HG02981 (cell line): ENCODE measurements at regions not wholly inside any gene's neighbourhood (a gene's known extent, or its start where the extent isn't known, plus 50 kb on each side); places are given as distances from the start of the nearest gene placed in this dataset.

Experiments used
- ATAC-seq: cut with Tn5 transposase; IDR thresholded peaks from one replicate; pipeline ENCODE4 v1.9.1; 2021; ENCODE audit warnings: mild to moderate bottlenecking, moderate library complexity; ENCODE audit not compliant: unreplicated experiment

DNA sequence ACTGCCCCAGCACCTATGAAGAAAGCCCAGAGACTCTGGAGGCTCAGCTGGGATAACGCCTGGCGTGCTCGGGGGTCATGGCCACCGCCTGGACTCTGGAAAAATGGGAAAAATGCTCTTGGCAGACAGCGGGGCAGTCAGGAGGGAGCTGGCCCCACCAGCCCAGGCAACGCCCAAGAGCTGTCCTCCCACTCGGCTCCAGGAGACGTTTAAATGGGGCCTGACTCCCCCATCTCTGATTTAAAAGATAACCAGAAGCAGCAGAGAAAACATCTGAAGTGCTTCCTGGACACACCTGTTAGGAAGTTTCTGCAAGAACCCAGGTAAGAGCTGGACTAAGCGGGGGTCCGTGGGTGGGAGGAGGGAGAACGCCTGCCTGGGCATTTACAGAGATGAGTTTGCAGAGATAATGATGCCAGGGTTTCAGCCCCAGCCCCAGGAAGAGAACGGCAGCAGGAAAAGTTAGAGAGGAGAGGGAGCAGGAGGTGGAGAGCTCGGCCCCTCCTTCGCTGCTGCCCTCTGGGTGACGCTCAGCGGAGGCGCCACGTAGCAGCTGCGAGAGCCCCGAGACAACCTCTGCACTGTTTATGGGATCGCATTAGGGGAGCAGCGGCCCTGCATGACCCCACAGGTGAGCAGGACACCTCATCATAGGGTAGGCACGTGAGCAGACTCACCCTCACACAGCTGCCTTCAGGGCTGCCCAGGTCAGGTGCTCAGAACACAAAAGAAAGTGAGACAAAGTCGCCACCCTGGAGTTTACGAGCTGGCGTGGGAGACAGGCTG lies 83.5 kb upstream of the INSIG1 start:
- no peak for ATAC-seq

DNA sequence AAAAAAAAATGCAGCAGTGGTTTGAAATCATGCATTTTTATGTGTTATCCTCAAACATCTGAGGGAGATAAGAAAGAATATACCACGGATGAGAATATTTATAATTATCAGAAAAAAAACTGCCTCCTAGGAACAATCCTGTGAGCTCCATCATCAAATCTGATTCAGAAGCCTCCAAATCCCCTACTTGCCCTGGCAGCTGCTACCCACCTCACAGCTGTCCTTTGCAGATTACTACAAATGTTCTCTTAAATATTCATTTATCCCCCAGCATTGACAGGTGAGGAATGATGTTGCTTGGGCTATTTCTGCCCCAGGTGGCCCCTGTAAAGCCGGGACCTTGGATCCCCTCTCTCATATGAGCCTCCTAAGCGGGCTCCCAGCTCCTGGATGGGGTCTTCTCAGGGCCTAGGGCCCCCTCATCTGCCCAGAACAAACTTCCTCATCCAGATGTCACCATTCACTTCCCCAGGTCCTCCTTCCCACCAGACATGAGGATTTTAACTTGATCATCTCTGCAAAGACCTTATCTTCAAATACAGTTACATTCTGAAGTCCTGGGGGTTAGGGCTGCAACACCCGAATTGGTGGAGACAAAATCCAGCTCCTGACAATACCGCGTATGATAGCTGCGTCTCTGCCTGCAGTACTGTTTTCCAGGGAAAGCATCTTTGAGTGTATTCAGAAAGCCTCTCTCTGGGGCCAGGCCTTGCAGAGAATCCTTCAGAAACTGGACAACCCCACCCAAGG lies 81.9 kb upstream of the INSIG1 start:
- ATAC-seq = no peak

DNA sequence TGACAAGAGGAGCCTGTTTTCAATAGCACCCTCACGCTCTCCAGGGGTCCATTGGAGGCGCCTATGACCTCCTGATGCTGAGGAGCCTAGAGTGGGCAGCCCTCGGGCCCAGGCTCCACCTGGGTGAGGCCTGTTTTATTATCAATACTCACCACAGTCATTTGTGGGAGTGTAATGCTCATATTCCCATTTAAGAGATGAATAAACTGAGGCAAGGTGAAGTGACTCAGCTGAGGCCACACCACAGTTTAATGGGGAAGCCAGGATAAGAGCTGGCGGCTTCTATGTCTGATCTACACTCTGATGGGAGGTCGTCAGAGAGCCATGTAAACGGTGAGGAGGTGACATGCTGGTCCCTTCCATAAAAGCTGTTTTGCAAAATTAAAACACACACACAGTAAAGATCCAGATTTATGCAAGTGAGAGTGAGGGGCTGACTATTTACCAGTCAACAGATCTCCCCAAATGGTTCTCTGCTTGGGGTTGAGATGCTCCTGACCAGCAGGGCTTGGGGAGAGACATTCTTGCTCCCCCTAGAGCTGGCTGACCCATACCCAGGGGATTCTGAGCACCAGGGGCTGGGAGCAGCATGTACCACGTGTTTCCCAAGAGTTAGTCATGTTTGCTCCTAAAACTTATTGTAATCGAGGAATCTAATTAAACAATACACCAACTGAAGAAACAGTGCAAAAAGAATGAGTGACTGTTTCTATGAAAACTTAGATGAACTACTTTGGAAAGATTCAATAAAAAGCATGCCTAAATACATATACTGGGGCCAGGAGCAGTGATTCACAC lies 81.0 kb upstream of the INSIG1 start:
- no peak for ATAC-seq

DNA sequence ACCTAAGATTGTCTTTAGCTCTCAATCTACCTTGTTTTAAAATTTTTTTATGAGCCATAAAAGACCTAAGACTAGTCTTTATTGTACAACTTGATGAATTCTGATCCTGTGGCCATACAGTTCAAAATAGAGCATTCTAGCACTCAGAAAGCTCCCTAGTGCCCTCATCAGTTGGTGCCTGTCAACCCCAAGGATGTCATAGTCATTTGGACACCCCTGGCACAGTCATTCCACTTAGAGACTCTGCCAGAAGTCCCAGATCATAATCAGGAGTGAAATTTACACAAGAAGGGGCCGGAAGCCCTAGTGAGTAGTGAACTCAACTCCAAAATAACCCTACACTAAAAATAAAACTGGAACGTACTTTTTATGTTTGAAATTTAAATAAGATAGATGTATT lies 80.0 kb upstream of the INSIG1 start:
- ATAC-seq = no peak

DNA sequence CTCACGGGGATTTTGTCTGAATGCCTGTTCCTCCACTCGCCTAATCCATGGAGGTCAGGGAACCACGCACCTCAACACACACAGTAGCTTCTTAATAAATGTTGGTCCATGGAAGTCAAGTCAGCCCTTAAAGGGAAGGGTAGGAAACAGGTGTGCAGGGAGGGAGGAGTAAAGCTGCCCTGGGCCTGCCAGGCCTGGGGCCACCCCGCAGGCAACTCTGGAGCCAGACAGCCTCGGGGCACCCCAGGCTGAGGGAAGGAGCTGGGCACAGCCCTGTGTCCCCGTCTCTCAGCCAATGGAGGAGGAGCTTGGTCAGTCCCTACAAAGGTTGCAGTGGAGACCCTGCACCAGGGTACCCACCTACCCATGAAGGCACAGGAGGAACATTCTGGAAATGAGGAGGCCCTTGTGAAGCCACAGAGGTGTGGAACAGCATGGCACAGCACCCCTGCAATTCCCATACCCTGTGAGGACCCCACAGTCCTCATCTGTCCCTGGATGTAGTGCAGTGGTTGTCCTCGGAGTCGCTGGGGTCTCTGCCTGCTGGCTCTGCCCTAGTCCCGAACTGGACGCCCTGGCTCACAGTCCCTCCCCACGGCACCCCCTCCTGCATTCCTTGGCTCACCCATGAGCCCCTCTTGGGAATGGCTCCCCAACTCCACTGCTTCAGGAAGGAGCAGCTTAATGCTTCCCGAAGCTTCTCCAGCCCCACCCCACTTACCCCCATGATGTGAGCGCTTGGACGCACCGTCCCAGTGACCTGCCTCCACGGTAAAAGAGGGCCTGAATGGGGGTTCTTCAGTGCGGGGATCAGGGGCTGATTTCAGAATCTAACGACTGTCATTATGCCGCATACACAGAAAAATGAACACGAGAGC lies 79.2 kb upstream of the INSIG1 start:
- ATAC-seq = no peak

DNA sequence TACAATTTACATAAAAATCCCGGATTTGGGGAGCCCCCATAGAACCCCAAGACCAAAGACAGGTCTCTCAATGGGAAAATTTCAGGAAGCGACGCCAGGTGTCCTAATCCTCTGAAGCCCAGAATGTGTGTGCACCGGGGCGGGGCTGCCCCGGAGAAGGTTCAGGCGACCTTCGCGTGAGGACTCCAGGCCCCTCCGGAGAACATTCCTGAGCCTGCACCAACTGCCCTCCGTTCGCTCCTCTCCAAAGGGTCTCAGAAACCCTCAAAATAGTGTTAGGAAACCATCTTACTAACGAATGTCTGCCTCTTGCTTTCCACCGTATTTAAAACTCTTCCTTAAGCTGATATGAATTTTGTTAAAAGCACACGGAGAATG lies 78.5 kb upstream of the INSIG1 start:
- no peak for ATAC-seq

DNA sequence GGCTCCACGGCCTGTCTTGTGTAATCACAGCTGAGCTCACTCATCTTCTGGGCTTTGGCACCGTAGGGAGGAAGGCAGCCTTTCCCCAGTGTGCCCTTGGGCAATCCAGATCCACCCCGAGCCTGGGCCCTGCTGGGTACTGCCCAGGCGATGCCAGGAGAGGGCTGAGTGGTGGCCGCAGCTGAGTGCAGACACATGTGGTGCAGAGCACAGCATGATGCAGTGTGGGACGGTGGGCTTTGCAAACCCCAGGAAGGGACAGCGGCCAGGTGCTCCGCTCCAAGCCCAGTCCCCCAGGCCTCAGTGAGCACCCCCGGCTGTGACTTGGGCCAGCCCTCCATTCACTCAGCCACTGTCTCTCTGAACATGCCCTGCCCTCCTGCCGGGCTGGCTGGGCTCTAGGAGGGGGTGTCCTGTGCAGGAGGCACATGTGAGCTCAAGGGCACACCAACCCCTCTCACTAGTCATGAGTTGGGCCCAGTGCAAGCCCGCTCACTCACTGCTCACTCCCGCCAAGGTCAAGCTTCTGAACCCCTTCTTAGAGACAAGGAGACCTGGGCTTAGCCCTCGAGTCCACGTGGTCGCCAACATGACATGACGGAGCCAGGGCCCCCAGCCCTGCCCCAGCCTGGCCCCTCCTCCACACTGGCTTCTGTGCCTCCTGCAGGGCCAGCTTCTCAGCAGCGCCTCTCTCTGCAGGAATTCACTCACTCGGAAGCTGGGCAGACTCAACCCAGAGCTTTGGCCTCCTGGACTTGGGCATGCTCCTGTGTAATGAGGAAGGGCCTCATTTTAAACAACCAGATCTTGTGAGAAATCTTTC lies 77.5 kb upstream of the INSIG1 start:
- ATAC-seq = no peak

DNA sequence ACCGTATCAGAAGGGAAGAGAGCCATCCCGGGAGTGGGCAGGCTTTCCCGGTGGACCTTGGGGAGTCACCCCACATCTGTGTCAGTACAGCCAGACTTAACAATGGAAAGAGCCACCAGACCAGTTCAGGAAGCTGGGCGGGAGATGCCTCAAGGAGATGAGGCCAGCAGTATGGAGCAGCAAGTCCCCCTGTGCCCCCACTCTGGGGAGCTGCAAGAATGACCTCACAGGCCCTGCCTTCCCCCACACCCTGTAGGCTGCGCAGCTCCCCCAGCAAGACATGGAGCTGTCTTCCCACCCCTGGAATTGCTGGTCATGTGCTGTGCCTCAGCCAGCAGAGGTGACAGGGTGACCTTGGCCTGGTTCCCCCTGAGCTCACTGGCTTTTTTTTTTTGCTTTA lies 76.8 kb upstream of the INSIG1 start:
- no peak for ATAC-seq

DNA sequence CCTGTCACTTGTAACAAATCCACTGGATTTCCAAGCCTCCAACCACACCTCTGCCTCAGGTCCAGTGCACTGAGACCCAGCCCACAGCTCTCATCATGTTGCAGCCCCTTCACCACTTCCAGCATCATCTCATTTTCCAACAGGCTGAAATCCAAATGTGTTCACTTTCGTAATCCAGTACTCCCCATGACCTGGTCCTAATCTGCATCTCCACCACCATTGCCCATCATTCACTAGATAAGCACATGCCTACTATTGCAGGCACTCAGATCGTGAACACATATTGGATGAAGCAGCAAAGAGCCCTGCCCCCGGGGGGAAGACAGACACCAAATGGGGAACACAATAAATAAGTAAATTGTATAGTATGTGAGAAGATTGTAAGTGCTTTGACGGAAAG lies 76.1 kb upstream of the INSIG1 start:
- no peak for ATAC-seq

DNA sequence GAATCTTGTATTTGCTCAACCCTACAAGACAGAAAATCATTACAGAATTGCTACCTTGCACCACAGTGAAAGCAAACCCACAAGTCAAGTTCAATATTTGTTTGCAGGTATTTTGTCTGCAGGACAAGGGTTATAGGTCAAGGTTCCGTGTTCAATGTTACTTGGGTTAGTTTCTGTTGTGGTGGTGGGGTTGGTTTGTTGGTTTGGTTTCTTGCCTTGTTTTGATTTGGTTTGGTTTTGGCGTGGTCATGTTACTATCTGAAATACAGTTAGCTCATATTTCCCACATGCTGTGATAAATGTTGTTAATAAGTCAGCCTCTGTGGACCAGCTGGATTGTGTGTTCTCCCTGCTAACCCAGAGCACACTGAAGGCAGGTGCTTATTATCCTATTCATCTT lies 75.6 kb upstream of the INSIG1 start:
- no peak for ATAC-seq

DNA sequence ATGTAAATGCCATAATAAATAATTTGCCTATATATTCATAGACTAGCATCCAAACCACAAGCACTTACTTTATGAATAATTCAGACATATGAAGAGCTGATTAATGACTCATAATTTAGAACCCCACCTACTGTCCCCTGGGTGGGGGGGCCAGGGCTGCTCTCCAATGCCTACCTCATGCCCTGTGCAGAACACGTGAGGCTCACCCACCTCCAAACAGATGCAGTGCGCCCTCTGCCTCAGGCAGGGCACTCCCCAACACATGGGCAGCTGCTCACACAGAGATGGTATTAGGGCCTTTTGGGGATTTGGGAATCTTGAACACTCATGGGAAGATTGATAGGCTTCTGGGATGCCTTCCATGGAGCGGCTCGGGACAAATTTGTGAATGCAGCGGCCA lies 75.1 kb upstream of the INSIG1 start:
- no peak for ATAC-seq

DNA sequence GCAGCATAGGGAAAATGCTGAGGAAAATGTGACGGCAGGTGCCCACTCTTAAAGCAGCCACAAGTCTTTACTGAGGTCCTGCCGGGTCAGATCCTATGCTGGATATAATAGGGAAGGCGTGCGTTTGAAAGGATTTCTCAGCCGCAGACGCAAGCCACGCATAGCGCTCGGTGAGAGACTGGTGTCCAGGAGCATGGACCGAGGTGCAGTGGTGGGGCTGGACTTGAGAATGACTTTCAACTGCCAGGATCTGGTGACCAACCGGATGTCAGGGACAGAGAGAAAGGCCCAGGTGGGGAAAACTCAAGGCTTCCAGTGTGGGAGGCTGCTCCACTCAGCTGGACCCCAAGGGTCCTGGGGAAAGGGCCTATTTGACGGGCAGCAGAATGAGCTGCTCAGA lies 74.7 kb upstream of the INSIG1 start:
- ATAC-seq = no peak

DNA sequence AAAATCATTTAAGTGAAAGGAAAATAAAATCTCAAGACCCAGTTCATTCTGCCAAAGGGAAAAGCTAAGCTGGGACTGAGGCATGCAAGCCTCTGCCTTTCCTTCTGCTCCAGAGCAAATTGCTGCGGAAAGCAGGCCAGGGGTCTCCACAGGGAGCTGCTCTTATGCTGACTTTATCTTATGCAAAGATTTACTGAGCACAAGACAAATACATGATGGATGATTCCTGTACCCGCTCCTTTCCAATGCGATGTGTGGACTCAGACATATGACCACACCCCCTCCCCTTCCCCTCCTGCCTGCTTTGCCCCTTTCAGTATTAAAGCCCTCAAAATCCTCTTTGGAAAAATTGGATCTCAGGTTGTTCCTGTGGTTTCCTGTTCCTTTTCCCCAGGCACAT lies 74.2 kb upstream of the INSIG1 start:
- ATAC-seq = no peak

DNA sequence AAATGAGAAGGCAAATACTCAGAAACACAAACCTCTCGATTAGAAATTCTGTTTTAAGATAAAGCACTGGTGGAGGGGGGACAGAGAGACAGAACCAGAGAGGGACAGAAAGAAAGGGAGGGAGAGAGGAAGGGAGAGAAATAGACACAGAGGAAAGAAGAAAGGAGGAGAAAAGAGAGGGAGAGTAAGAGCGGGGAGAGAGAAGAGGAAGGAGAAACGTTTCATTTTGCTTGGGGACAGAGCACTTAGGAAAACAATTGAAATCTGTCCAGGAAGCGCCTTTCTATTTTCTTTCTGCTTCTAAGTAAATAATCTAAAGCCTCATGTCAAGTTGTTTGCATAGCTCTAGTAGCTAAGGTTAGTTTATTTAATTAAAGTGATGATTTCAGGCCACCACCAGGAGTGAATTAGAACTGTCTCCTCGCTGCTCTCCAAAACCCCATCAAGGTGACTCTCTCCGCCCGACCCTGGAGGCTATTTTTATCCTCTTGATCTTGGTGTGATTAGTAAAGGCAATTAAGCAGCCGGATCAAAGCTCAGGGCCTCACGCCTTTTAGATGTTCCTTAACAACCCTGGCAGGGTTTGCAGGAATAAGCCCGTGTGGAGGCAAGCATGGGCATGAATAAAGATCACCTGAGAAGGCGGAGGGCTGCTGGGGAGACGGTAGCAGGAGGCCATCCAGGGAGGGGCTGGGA lies 73.4 kb upstream of the INSIG1 start:
- no peak for ATAC-seq

DNA sequence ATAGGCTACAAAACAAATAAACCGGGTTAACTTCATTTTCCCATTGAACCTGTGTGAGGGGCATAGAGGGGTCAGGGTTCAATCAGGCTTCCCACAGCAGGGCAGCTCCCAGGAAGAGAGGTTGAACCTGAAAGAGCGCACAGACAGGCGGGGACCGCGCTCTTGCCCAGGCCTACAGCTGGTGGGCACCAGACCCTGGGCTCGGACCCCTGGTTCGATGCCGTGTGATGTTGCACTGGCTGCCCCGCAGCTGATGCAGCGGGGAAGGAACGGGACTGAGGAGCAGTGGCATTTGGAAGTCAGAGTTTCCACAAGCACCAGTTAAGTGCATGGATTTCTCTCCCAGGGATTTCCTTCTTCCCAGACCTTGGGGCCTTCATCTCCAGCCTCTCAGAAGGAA lies 72.6 kb upstream of the INSIG1 start:
- no peak for ATAC-seq

DNA sequence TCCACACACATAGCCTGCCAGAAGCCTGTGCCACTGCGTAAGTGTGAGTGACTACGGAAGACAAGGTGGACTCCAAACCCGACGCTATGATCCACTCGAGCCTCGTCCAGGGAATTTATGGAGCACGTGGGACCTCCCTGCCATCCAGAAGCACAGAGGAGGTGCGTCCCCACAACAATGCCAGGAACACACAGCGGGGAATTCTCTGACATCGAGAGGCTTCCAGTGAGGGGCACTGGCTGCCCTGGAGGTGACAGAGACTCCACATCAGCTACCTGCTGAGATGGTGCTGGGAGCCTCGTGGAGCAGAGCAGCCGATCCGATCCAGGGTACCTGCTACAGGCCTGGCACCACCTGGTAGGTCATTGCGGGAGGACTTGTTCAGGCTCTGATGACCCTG lies 72.2 kb upstream of the INSIG1 start:
- no peak for ATAC-seq

DNA sequence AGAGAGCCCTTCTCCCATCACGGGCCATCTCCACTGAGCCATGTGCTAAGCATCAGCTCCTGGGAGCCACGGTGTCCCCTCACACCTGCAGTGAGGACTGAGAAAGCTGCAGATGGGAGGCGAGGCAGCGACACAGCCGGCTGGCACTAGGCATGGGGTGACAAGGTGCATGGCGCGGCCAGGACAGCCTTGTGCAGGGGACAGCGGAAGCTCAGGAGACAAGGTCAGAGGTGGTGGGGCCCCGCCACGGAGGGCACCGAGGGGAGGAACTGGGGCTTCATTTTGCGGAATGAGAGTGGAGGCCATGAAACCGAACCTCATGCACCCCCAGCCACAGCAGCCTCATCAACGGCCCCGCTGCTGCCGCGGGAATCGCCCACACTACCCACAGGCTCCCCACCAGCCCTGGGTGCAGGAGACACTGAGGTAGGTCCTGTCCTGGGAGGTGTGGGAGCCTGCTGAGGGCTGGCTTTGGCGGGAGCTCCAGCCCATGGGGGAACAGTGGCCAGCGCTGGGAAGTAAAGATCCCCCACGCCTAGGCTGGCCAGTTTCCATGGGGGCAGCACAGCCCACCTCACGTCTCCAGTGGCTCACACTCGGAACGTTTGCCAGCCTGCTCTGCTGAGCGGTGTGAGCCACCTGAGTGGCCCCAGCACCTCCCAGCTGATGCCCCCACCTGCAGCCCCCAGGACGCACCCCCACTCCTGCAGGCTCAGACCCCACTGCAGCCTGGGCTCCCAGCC lies 71.2 kb upstream of the INSIG1 start:
- ATAC-seq = no peak

DNA sequence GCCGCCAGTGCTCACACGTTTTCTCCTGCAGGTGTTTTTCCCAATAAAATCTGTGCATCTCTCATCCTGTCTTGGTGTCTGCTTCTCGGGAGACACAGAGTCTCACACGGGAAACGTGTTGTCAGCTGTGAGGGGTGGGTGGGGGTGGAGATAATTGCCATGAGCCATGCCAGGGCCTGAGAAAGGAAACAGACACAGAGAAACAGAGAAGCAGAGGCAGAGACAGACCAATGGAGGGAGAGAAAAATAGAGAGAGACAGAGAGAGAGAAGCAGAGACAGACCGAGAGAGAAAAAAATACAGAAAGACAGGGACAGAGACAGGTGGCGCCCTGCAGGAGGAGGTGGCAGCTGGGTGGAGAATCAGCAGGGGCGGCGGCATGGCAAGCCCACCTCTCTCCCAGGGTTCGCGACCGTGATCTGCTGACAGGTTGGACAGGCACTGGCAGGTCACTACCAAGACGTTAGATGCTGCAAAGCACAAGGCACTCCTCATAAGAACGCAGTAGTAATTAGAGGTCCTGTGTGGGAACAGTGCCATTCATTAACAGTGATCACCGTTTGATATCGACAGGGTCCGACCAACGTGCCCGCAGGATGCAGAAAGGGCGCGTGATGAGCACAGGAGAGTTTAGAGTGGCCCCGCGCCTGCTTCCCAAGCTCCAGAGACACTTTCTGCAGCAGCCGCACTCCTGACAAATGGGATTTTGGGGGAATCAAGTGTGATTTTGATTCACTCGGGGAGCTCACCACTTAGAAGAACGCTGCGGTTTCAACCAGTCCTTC lies 70.5 kb upstream of the INSIG1 start:
- ATAC-seq = no peak
